K562 (cell line): ENCODE measurements at regions not wholly inside any gene's neighbourhood (a gene's known extent, or its start where the extent isn't known, plus 50 kb on each side); places are given as distances from the start of the nearest gene placed in this dataset.

Experiments
- CBX3 ChIP-seq, 2 experiments: IDR thresholded peaks; 1 replicate in 1 of 2; 2 replicates in 1 of 2; pipeline ENCODE4 v1.6.1; 2012; ENCODE audit warnings: inconsistent platforms in 2 of 2, low read length in 2 of 2, borderline replicate concordance in 1 of 2, control low read depth in 1 of 2
- CTCF ChIP-seq, 3 experiments: IDR thresholded peaks in 2 of 3; conservative IDR thresholded peaks in 1 of 3; 2 replicates each; pipeline ENCODE4 v1.5.1; 2011 to 2012; ENCODE audit warnings: low read length in 3 of 3, mild to moderate bottlenecking in 3 of 3, control low read depth in 2 of 3, improper control_type of control experiment in 1 of 3, inconsistent platforms in 1 of 3, low read depth in 1 of 3, mixed read lengths in 1 of 3, moderate library complexity in 1 of 3; ENCODE audit not compliant: insufficient read depth in 2 of 3
- HDAC8 ChIP-seq: fragments of 450-650 bp; IDR thresholded peaks from 2 replicates; pipeline ENCODE4 v1.6.1; 2016; ENCODE audit warnings: mild to moderate bottlenecking, missing genetic modification characterization, moderate library complexity, missing compliant biosample characterization
- HNRNPL ChIP-seq: fragments of 200-400 bp; formaldehyde crosslinking; IDR thresholded peaks from 2 replicates; pipeline ENCODE4 v1.6.1; 2017; ENCODE audit warnings: low read depth, mild to moderate bottlenecking, low read length
- OTX1 ChIP-seq: fragments of 450-650 bp; formaldehyde crosslinking; IDR thresholded peaks from 2 replicates; pipeline ENCODE4 v1.4.0; 2022; ENCODE audit warnings: mild to moderate bottlenecking
- PKNOX1 ChIP-seq: fragments of 450-650 bp; IDR thresholded peaks from 2 replicates; pipeline ENCODE4 v1.6.1; 2016
- ZBTB17 ChIP-seq: fragments of 450-650 bp; formaldehyde crosslinking; IDR thresholded peaks from 2 replicates; pipeline ENCODE4 v1.4.0; 2020; ENCODE audit warnings: mild to moderate bottlenecking

GRCh38 chr9:79477955-79478771, 93.6 kb upstream of the TLE4 start:
- TF ChIP-seq CBX3 (IDR thresholded peaks at IDR 0.05; ENCODE audit: borderline replicate concordance in 1 of 2, low read length in 2 of 2) = no peak
- no peak for TF ChIP-seq OTX1 (CRISPR knock-in tag)
- TF ChIP-seq CTCF (IDR thresholded peaks at IDR 0.05 in 2 of 3, conservative IDR thresholded peaks at IDR 0.05 in 1 of 3; ENCODE audit: insufficient read depth in 2 of 3, low read depth in 1 of 3, low read length in 3 of 3) = no peak
- no peak for TF ChIP-seq ZBTB17 (CRISPR knock-in tag)
- TF ChIP-seq HNRNPL = no peak
- TF ChIP-seq PKNOX1 = no peak
- no peak for TF ChIP-seq HDAC8 (tag)
